PFSK-1 (cell line): ENCODE measurements at regions not wholly inside any gene's neighbourhood (a gene's known extent, or its start where the extent isn't known, plus 50 kb on each side); places are given as distances from the start of the nearest gene placed in this dataset.

ENCODE experiments used
- FOXP2 ChIP-seq: optimal IDR thresholded peaks from 2 replicates; pipeline ENCODE3; 2011; ENCODE audit warnings: borderline replicate concordance, control low read depth, inconsistent platforms; ENCODE audit not compliant: insufficient read depth; ENCODE audit errors: extremely low read length, extremely low read depth
- POLR2AphosphoS5 ChIP-seq: IDR thresholded peaks from 2 replicates; pipeline ENCODE4 v1.6.1; 2012; ENCODE audit warnings: low read depth, mild to moderate bottlenecking, control low read depth, low read length, moderate library complexity
- SIN3A ChIP-seq: IDR thresholded peaks from 2 replicates; pipeline ENCODE4 v1.6.1; 2012; ENCODE audit warnings: mild to moderate bottlenecking, low read length, moderate library complexity, borderline replicate concordance; ENCODE audit not compliant: insufficient read depth
- TAF1 ChIP-seq: IDR thresholded peaks from 2 replicates; pipeline ENCODE4 v1.6.1; 2012; ENCODE audit warnings: low read length, control low read depth, borderline replicate concordance; ENCODE audit not compliant: insufficient read depth
- TF ChIP-seq, protein P1 (sequence below), 2 experiments: IDR thresholded peaks; 2 replicates each; pipeline versions ENCODE4 v1.6.1 to v1.8.0; 2011 to 2012; ENCODE audit warnings: low read depth in 2 of 2, low read length in 2 of 2, control low read depth in 1 of 2, inconsistent platforms in 1 of 2, mild to moderate bottlenecking in 1 of 2, moderate library complexity in 1 of 2; ENCODE audit not compliant: insufficient read depth in 1 of 2

DNA sequence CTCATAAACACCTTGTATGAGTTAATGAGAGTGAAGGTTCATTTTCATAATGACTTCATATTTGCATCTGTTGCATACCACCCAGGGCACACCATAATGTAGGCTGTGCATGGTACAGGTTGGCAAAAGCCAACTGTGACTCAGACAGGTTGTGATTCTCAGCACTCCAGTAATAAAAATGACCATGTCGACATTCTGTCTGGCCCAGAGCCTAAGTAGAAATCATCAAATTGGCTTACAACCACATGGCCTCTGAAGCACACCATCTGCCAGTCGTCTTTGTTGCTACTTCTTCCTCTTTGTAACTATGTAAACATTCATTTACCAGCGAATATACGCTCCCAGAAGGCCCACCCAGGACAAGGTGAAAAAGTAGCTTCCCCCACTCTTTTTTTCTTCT, 459.5 kb downstream of the GASK1B start:
- TF ChIP-seq, protein P1, sequence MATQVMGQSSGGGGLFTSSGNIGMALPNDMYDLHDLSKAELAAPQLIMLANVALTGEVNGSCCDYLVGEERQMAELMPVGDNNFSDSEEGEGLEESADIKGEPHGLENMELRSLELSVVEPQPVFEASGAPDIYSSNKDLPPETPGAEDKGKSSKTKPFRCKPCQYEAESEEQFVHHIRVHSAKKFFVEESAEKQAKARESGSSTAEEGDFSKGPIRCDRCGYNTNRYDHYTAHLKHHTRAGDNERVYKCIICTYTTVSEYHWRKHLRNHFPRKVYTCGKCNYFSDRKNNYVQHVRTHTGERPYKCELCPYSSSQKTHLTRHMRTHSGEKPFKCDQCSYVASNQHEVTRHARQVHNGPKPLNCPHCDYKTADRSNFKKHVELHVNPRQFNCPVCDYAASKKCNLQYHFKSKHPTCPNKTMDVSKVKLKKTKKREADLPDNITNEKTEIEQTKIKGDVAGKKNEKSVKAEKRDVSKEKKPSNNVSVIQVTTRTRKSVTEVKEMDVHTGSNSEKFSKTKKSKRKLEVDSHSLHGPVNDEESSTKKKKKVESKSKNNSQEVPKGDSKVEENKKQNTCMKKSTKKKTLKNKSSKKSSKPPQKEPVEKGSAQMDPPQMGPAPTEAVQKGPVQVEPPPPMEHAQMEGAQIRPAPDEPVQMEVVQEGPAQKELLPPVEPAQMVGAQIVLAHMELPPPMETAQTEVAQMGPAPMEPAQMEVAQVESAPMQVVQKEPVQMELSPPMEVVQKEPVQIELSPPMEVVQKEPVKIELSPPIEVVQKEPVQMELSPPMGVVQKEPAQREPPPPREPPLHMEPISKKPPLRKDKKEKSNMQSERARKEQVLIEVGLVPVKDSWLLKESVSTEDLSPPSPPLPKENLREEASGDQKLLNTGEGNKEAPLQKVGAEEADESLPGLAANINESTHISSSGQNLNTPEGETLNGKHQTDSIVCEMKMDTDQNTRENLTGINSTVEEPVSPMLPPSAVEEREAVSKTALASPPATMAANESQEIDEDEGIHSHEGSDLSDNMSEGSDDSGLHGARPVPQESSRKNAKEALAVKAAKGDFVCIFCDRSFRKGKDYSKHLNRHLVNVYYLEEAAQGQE (IDR thresholded peaks at IDR 0.05; ENCODE audit: insufficient read depth in 1 of 2, low read depth in 2 of 2, low read length in 2 of 2): no peak
- no peak for TF ChIP-seq POLR2AphosphoS5
- TF ChIP-seq FOXP2: no peak
- no peak for TF ChIP-seq SIN3A
- TF ChIP-seq TAF1: no peak

DNA sequence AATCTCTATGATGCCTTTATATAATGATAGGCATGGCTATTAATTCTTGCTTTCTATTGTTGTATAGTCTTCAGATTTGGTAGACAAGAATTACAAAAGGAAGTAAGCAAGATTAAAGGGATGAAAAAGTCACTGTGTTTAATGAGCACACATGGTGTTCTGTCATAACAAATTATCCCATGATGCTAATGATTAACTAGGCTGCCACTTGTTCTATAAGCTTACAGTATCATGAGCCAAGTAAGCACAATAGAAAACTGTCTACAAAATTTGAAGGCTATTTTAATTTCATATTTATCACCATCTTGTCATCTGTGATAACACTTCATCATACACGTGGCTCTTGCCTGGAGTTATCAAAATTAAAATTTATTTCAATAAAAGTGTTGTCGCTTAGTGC, 466.7 kb downstream of the GASK1B start:
- no peak for TF ChIP-seq POLR2AphosphoS5
- no peak for TF ChIP-seq FOXP2
- no peak for TF ChIP-seq TAF1
- TF ChIP-seq SIN3A: no peak

DNA sequence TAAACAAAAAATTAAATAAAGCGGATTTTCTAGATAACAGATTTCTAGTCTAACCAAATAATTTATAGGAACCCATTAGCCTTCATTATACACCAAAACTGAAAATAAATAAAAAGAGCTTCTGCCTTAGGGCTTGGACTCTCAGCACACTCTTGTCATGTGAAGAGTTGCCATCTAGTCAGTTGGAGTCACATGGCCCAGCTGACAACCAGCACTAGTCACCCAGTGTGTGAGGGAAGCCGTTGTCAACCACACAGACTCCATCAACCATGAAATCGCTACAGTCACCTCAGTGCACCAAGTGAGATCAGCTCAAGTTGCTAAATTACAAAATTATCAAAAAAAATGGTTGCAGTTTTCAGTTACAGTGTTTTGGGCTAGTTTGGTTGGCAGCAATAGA, 470.0 kb downstream of the GASK1B start:
- TF ChIP-seq POLR2AphosphoS5 (no peak), SIN3A (no peak), TAF1 (no peak), FOXP2 (no peak)
- TF ChIP-seq, protein P1 (IDR thresholded peaks at IDR 0.05; ENCODE audit: insufficient read depth in 1 of 2, low read depth in 2 of 2, low read length in 2 of 2): no peak

DNA sequence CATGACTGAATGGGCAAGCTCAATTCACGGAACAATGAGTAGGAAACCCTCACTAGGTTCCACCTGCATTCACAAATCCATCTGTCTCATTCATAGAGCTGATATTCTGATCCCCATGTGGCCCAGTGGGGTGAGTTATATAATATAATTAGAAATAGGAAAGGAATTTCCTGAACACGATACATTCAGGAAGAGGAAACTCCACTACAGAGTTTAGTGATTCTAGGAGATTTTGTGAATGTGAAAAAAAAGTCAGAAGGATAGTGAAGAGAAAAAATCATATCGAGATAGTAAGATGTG, 471.2 kb downstream of the GASK1B start:
- no peak for TF ChIP-seq FOXP2
- TF ChIP-seq, protein P1 (IDR thresholded peaks at IDR 0.05; ENCODE audit: insufficient read depth in 1 of 2, low read depth in 2 of 2, low read length in 2 of 2): no peak
- TF ChIP-seq POLR2AphosphoS5: no peak
- TF ChIP-seq TAF1: no peak
- no peak for TF ChIP-seq SIN3A

DNA sequence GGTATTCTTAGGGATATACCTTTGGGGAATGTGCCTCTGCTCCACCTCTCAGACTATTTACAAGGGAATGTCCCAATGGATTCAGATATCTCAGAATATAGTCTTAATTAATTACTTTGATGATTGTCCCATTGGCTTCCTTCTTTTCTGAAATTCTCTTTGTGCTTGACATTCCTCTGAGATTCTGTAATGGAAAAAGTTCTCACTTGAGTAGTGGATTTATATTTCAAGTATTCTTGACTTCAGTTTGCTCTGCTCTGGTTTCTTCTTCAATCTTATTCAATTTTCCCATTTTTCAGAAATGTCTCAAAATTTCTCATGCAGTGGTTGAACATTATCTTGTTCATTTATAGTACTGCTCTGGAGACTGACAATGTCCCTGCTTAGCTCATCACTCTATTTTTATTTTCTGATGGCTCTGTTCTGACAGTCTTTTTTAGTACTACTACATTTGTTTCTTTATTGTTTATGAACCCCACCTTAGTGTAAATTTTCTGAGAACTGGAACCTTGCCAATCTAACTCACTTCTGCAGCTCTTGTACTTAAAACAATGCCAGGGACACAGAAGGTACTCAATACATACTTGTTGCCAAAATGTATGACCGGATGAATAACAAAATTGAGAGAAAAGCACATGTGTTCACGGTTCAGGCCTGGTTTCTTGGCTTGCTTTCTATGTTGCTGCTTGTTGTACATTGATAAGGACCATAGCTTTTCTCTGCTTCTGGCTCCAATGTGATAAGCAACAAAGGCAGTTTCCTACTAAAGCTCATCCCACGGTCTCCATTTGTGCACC, 471.7 kb downstream of the GASK1B start:
- TF ChIP-seq FOXP2 (no peak), TAF1 (no peak), POLR2AphosphoS5 (no peak), SIN3A (no peak)
- TF ChIP-seq, protein P1 (IDR thresholded peaks at IDR 0.05; ENCODE audit: insufficient read depth in 1 of 2, low read depth in 2 of 2, low read length in 2 of 2): no peak
